GM18858 (cell line): ENCODE measurements at regions not wholly inside any gene's neighbourhood (a gene's known extent, or its start where the extent isn't known, plus 50 kb on each side); places are given as distances from the start of the nearest gene placed in this dataset.
"Not testable (repeated sequence)": the region's sequence is repeated elsewhere in the genome, so short reads cannot be mapped to it uniquely, and the experiment has no call there.

Experiments
- ATAC-seq: cut with Tn5 transposase; IDR thresholded peaks from one replicate; pipeline ENCODE4 v1.9.1; 2021; ENCODE audit not compliant: unreplicated experiment

DNA sequence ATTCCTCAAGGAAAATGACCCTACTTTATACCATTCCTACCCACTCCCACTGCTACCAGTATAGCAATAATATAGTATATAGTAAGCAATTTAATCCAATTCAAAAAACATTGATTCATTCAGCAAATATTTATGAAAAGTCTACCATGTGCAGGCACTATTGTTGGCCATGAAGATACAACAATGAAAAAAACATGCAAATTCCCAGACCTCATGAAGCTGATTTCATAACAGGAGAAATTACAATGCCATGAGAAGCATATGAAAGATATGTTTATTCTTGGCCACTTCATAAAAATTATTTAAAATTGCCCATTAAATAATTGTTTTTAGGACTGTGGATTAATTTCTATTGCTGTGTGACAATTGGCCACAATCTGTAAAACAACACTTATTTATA, 315.8 kb upstream of the COL8A1 start:
- ATAC-seq = no peak

GRCh38 chr3:99321261-99321660, 317.1 kb upstream of the COL8A1 start:
- no peak for ATAC-seq

DNA sequence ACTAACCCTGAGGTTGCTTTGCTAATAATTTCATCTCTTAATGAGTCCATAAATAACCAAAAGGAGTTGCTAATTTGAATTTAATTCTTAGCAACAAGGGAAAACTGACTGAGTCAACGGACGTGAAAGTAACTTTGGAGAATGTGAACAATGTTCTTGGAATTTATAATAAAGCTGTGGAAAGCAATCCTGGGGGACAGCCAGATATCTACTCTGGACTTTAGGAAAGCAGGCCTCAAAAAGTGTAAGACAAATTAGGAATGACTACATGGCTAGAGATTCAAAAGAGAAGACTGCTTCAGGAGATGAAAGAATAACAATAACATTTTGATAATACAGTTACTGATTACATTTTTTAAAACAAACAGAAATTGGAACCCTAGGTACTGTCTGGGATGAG, 318.4 kb upstream of the COL8A1 start:
- ATAC-seq = no peak

DNA sequence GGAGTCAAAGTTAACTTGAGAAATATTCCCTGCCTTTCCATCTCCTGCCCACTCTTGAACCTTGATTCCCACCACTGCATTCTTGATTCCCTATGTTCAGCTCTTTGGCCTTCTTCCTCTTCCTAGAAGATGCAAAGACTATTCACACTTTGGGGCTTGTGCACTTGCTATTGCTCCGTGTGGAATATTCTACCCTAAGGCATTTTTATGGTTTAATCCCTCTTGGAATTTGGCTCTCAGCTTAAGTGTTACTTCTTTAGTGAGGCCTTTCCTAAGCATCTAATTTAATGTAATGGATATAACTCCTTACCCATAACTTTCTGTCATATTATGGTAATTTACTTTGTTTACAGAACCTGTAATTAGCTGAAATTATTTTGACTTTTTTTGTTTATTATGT, 318.9 kb upstream of the COL8A1 start:
- ATAC-seq = no peak

DNA sequence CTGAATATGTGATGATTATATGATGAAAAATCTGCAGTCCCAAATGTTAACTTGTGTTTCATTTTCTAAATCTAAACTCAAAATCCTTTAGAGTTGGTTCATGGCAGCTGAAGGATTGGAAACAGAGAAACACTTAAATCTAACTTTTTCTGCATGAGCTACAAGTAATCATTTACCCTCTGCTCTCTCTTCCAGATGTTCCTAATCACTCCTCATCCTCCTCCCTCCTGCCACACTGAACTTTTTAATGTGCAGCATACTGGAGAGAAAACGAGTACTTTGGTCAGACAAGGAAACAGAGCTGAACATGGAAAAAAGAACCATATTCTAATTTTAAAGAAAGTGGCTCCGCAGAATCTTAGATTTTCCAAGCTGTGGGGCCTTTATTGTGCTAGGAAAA, 321.2 kb upstream of the COL8A1 start:
- no peak for ATAC-seq

- no peak for ATAC-seq
Measured at GRCh38 chr3:99315896-99316295, 322.5 kb upstream of the COL8A1 start.

- ATAC-seq = no peak
Measured at GRCh38 chr3:99313485-99313884, 324.9 kb upstream of the COL8A1 start.

DNA sequence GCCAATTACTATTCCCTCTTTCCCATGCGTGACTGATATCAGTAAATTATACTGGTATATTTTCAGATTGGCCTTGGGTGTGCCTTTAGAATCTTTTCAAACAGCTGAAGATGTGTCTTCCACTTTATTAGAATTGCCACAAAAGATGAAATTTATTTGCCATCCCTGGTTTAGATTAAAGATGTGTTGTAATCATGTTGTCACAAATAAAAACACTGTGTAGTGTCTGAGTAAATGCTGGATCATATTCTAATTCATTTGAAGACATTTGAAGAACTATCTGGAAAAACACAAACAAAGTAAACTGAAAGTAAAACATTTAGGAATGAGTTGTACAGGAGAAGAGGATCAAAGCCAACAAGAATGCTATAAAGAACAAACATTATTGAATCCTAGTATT, 339.7 kb upstream of the COL8A1 start:
- no peak for ATAC-seq

DNA sequence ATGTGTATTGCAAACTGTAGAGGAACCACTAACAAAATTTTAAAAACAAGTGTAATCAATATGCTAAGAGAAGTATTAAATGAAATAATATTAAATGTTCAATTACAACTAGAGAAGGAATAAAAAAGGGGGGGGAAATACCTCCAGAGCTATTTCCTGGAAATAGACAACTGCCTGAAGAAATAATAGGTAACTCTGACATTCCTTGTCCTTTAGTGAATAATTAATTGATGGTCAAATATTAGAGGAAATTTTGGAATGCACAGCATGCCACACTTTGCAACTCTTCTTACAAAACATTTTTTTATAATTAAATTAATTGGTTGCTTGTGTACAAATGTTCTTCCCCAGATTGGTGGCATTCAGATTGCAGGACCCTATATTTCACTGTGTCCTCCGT, 342.6 kb upstream of the COL8A1 start:
- no peak for ATAC-seq

- ATAC-seq = not testable (repeated sequence)
Measured at GRCh38 chr3:99294092-99294491, 344.3 kb upstream of the COL8A1 start.

GRCh38 chr3:99287876-99288275, 350.5 kb upstream of the COL8A1 start:
- ATAC-seq = no peak

- ATAC-seq = no peak
Measured at GRCh38 chr3:99286266-99286845, 352.0 kb upstream of the COL8A1 start.

GRCh38 chr3:99269606-99270351, 368.3 kb upstream of the DCBLD2 start:
- ATAC-seq = no peak

GRCh38 chr3:99256788-99257187, 355.3 kb upstream of the DCBLD2 start:
- ATAC-seq = no peak

DNA sequence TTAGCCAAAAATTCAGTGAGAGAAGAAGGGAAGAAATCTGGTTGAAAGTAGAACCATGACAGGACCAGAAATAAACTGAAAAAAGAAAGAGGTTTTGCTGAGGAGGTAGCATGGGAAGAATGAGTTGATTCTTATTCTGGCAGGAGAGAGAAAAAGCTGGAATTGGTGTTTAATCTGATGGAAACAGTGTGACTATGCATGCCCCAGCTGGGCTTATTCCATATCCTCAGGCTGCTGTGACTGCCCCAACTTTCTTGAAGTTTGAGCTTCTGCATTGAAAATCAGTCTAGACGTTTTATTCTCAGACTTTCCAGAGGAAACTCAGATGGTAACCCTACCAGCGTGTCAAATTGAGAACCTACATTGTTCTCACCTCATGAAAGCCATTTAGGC, 352.5 kb upstream of the DCBLD2 start:
- no peak for ATAC-seq

GRCh38 chr3:99250821-99251355, 349.4 kb upstream of the DCBLD2 start:
- ATAC-seq = no peak

DNA sequence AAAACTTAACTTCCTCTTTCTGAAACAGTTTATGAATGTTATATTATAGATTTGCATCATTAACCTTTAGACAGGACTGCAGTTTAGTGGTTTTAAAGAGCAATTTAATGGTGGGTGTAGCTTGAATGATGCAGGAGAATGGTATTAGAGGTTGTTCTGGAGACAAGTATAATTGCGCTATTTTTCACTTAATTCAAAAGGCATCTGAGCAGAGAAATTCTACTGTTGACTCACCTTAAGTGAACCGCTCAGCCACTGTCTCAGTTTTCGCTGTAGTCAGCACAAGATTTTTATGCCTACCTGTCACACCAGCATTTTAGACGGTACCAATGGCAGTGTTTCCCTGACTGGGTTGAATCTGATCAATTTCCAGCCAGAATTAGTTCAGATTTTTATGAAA, 348.8 kb upstream of the DCBLD2 start:
- no peak for ATAC-seq

DNA sequence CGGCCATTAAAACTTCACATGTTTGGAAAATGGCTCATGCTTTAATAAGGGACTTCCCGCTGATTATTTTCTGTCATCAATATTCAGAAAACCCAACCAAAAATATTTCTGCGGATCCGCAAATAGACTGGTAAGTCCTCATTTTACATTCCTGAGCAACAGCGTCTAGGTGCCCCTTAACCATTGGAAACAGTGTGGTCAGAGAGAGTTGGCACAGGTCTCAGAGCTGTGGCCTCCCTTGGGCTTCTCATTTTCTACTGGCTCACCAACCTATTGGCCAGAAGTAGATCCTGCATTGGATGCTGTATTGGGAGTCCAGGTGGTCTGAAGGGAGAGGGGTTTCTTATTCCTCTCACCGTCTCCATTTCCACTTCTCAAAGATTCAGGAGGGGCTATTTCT, 348.1 kb upstream of the DCBLD2 start:
- no peak for ATAC-seq

- no peak for ATAC-seq
Measured at GRCh38 chr3:99248913-99249312, 347.4 kb upstream of the DCBLD2 start.

DNA sequence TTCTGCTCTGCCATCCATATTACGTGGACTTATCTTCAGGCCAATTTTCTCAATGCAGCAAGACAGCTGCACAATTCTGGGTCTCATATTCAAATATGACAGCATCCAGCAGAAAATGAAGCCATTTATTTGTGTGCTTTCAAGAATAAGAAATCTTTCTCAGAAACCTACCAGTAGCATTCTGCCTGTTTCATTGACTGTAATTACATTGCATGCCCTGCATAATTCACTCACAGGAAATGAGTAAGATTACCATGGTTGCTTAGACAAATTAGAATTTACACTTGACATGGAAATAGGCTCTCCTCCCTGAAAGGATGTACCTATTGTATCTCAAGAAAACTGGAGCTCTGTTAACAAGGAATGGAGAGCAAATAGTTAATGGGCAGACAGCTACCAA, 346.6 kb upstream of the DCBLD2 start:
- ATAC-seq = no peak

DNA sequence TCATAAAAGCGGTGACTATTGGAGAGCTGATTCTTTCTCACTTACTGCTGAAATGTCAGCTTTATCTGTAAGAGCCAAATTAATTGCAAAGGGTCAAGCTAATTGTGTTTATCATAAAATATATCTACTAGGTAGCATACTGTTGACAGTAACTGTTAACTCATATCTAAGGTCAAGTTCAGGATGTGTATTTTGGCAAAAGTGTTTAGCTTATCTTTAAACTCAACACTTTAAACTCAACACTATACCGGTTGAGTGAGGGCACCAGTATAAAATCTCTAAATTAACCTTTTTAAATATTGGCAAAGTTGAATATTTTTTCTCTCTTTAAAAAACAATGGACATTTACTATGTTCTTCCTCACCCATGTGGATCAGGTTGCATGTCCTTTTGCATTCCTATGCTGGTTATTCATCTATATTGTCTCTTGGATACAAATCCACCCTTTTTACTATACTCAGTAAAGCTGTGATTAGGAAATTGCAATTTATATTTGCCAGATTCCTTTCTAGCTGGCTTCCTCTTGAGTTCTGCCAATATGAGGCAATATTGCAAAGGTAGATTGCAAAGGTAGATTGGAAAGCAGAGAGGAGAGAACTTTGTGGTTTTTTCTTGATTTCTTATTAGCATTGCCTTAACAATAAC, 344.6 kb upstream of the DCBLD2 start:
- no peak for ATAC-seq

DNA sequence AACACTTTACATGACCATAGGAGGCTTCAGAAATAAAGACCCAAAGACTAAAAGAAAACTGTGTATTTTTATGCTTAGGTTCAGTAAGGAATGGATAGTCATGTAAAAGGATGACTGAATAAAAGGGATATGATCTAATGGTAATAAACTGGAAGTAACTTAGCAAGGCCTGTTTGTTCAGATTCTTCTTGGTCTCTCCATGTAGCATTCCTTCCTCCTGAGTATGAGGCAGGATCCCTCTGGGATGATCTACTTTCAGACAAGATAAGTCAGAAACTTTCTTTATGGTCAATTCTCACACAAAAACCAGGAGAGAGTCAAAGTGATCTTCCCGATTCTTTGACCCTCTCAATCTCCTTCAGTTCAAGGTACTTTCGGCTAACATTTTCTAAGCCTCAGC, 340.8 kb upstream of the DCBLD2 start:
- no peak for ATAC-seq
